Cerebellar cortex (tissue), 1 donor: ENCODE measurements at regions not wholly inside any gene's neighbourhood (a gene's known extent, or its start where the extent isn't known, plus 50 kb on each side); places are given as distances from the start of the nearest gene placed in this dataset.
"Not testable (repeated sequence)": the region's sequence is repeated elsewhere in the genome, so short reads cannot be mapped to it uniquely, and the experiment has no call there.

Experiments used
- DNase-seq: peaks from one replicate; pipeline ENCODE4 v3.0.0-alpha.2; 2015; ENCODE audit warnings: low spot score

DNA sequence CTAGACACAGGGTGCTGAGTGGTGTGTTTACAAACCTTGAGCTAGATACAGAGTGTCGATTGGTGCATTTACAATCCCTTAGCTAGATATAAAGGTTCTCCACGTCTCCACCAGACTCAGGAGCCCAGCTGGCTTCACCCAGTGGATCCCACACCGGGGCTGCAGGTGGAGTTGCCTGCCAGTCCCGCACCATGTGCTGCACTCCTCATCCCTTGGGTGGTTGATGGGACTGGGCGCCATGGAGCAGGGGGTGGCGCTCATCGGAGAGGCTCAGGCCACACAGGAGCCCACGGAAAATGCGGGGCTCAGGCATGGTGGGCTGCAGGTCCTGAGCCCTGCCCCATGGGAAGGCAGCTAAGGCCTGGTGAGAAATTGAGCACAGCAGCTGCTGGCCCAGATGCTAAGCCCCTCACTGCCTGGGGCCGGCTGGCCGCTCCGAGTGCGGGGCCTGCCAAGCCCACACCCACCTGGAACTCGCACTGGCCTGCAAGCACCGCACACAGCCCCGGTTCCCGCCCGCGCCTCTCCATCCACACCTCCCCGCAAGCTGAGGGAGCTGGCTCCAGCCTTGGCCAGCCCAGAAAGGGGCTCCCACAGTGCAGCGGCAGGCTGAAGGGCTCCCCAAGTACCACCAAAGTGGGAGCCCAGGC lies 418.4 kb downstream of the KIF20B start:
- not testable (repeated sequence) for DNase-seq

GRCh38 chr10:90125456-90126255 lies 424.3 kb downstream of the KIF20B start:
- no peak for DNase-seq

GRCh38 chr10:90126256-90126595 lies 424.8 kb downstream of the KIF20B start:
- DNase-seq: no peak

DNA sequence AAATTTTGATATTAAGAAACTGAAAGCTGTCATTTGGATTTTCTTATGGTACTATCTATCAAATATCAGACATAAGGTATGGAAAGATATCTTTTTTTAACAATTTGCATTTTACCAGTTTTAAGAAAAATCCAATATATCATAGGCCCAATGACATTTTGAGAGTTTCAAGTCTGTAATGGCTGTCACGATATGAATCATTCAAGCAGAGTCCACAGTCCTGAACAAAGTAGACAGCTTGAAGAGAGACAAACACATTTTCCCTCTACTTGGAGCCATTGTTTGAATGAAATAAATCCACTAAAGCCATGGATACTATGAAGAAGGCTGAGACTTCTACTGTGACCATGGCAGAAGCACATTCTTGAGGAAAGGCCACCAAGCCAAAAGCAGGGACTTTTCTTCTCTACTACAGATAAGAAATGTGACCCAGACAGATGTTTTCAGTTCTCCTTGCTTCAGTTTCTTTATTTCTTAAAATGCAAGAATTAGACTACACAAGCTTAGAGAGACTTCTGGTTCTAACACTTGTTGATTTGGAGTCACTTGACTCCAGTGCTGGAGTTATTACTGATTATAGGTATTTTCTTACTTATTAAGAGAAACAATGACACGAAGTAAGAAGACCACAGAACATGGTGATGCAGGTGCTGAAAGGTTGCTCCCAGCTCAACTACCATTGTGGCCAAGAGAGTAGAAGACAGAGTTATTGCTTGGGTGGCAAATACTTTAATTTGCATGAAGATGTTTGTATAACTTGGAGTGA lies 429.1 kb downstream of the KIF20B start:
- DNase-seq: no peak

DNA sequence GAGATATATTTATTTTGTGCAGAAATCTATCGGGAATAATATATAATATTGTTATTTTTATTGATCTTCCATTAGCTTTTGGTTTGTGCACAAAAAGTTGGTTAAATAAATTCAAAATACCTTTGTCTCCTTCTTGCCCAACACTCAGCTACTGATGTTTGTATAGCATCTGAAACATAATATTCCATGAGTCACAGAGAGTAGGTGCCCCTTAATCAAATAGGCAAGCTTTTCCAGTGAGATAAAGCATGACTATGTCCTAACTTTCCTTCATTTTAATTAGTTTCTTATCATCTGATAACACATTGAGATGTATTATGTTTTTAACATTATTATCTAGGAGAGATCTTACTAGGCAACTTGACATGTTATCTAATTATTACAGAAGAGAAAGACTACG lies 432.2 kb downstream of the KIF20B start:
- DNase-seq: no peak

GRCh38 chr10:90136731-90137316 lies 435.4 kb downstream of the KIF20B start:
- DNase-seq: no peak

DNA sequence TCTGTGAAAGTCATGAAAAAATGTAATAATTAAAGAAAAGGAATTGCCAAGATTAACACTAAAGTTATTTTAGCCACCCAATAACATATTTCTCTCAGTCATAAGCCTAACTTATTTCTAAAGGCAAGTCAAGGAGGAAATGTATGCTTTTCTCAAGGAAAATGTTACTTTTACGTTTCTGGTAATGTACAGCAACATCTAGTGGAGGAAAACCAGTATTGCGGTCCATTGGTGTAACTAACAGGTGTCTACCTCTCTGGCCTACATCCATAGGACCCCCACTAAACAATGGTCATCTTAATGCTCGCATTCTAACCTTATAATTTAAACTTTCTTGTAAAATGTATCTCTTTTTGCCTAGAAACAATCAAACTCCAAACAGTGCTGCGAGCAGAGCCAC lies 437.5 kb downstream of the KIF20B start:
- peak; percentile 8 for DNase-seq

DNA sequence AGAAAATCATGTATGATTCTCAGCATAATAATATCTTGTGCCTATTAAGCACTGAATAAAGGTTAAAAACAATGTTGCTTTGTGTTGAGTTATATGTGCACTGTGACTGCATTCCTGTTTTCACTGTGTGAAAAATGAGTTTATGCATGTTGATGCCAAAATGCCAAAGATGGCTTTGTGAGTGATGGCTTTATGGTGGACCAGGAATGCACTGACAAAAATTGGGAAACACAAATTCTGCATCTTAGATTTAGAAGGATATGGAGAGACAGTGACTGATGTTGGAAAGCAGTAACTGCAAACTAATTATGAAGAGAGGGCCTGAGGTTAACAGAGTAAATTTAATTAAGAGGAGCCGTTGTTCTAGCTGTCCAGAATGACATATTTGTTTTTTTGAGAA lies 440.4 kb downstream of the KIF20B start:
- no peak for DNase-seq

GRCh38 chr10:90143937-90144336 lies 442.5 kb downstream of the KIF20B start:
- DNase-seq: no peak

GRCh38 chr10:90148116-90148855 lies 446.9 kb downstream of the KIF20B start:
- peak; percentile 11 for DNase-seq

- DNase-seq: no peak
These were observed 448.2 kb downstream of the KIF20B start for GRCh38 chr10:90149563-90149962.

DNA sequence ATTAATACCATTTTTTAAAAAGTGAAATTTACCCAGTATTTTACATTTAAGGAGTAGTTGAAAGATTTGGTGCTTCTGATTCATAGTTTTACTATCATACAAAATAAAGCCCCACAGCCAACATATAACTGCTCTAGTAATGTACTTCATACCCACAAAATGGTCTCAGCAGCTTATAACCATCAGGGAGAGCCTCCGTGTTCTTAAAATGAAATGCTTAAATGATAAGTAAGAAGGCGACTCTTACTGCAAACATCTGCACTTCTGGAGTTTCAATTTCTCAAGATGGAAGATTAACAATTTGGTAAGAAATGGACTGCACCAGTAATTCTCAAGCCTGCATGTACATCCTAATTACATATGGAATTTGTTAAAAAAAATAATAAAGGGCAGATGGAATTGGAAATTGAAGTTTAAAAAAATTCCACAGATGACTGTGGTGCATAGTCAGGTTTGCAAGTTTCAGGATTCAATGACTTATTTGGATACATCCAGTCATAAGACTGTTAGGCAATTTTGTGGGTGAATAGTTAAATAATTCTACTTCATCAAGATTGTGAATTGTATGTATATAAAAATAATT lies 461.0 kb downstream of the KIF20B start:
- no peak for DNase-seq

GRCh38 chr10:90167174-90168064 lies 466.0 kb downstream of the KIF20B start:
- DNase-seq: no peak

GRCh38 chr10:90168244-90168643 lies 466.9 kb downstream of the KIF20B start:
- DNase-seq: no peak

- DNase-seq: no peak
These were observed 469.8 kb downstream of the KIF20B start for GRCh38 chr10:90171014-90171722.

DNA sequence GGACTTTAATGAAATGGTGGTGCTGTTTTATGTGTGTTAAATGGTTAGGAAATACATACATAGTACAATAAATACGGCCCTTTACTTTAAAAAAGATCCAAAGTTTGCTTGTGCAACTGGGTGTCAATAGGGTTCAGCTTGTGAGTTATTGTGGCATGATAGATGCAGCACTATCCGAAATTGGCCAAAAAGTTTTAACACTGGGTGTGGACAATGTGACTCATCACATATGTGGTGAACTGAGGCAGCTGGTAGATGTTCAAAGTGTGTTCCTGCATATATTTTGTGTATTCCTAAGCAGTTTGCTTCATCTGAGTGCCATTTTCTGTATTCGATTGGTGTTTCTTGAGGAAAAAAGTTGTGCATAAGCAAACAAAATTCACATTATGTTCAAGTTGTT lies 473.1 kb downstream of the KIF20B start:
- no peak for DNase-seq

DNA sequence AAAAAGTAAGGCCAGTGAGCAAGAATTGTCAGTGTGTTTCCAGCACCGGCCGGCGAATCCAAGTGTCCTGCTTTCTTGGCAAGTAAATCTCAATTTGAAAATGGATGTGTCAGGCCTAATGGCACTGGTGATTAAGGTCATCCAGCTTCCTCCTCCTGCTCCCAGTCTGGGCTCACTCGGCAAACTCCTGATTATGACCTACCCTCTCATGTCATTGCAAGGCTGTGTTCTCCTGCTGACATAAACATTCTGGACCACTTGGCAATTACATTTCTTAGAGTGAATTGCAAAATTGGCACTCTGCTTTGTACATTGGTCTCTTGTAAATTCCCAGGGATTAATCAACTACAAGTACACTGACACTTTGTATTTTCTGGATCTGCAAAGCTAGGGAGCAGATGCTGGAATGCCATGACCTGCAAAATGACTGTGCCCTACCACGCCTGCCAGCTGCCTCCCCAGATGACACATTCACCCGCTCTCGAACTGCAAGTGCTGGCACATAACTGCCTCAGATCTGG lies 473.8 kb downstream of the KIF20B start:
- DNase-seq: no peak

DNA sequence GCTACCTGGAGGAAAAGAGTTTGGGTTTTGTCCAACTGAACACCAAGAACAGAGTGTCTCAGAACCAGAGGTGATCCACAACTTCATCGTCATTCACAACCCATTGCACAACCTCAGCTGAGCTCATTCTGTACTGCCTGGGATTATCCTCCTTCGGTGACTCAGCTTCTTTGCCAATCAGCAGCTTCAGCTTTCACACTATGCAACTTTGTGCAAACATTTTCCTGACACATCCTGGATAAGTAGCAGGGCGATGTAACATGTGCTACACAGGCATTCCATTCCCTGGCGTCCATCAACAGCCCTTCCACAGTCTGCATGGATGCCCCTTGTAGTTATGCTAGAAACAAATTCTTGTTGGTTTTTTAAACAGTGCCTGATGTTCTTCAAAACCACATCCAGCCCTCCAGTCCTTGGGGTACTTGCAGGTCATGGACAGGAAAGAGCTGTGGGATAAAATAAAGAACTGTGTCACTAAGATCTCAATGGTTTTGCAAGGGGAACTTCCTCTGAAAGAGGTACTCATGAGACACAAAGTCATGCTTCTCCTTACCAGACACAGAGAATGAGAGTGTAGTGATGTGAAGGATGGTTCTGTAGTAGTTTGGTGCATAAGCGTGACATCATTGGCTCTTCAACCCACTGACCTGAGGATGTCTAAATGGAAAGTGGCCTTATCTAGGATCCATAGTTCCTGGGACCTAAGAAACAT lies 478.5 kb downstream of the KIF20B start:
- DNase-seq: no peak
